Activated T-cell treated with anti-CD3 and anti-CD28 coated beads, Interleukin-2, amount 50 U/mL, for 72 hours (primary cell): ENCODE measurements at regions not wholly inside any gene's neighbourhood (a gene's known extent, or its start where the extent isn't known, plus 50 kb on each side); places are given as distances from the start of the nearest gene placed in this dataset.
"Not testable (repeated sequence)": the region's sequence is repeated elsewhere in the genome, so short reads cannot be mapped to it uniquely, and the experiment has no call there.

Experiments
- ATAC-seq, 2 donors: fragments of 150-1000 bp; cut with Tn5 transposase; replicated peaks in 1 of 2; 2 replicates each; pipeline ENCODE4 v1.10.0; 2021; ENCODE audit warnings: moderate library complexity in 2 of 2, mild to moderate bottlenecking in 1 of 2
- DNase-seq, 2 donors: peaks; one replicate each; pipeline ENCODE4 v3.0.0; 2021 to 2022; ENCODE audit warnings: mixed read lengths in 1 of 2
- H3K27ac Mint-ChIP-seq: one replicate; pipeline ENCODE4 v1.8.0; 2022; ENCODE audit warnings: mild to moderate bottlenecking, moderate library complexity, mixed read lengths
- H3K27me3 Mint-ChIP-seq: one replicate; pipeline ENCODE4 v1.8.0; 2022; ENCODE audit warnings: low read depth, mixed read lengths
- H3K36me3 Mint-ChIP-seq, 2 donors: one replicate each; pipeline ENCODE4 v1.8.0; 2022; ENCODE audit warnings: mixed read lengths in 2 of 2, mild to moderate bottlenecking in 1 of 2; ENCODE audit not compliant: insufficient read depth in 2 of 2
- H3K4me1 Mint-ChIP-seq: one replicate; pipeline ENCODE4 v1.8.0; 2022; ENCODE audit warnings: low read depth, mixed read lengths
- H3K4me3 Mint-ChIP-seq, 2 donors: one replicate each; pipeline ENCODE4 v1.8.0; 2022; ENCODE audit warnings: mild to moderate bottlenecking in 2 of 2, mixed read lengths in 2 of 2, moderate library complexity in 2 of 2
- H3K9me3 Mint-ChIP-seq, 2 donors: one replicate each; pipeline ENCODE4 v1.8.0; 2022; ENCODE audit warnings: mixed read lengths in 2 of 2

GRCh38 chr5:53399926-53400697, 80.3 kb upstream of the FST start:
- DNase-seq (no peak), ATAC-seq (no peak)
- Mint-ChIP-seq H3K27me3 (peaks cover 7% of the 10 kb centered on the region), H3K27ac (no peak overlapping the region), H3K36me3 (no peaks in the 10 kb centered on the region), H3K4me3 (no peak overlapping the region), H3K9me3 (no peaks in the 10 kb centered on the region), H3K4me1 (no peaks in the 10 kb centered on the region)

DNA sequence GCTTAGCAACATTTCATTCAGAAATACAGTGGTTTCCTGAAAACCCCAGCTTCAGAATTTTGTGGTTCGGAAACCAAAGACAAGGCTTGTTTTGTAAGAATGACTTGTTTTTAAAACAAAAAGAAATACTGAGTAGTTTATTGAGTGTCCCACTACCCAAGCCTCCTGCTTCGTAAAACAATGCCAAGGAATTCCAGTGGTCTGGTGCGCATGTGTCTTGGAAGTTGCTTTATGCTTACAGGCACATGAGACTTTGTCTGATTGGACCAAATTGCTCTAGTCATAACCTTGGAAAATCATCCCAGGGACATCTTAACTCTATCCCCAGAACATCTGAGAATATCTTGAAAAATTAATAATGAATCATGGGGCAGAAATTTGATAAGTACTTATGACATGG, 77.1 kb upstream of the FST start:
- no peaks in the 10 kb centered on the region for H3K36me3 Mint-ChIP-seq
- no peak overlapping the region for H3K4me3 Mint-ChIP-seq
- ATAC-seq (no peak), DNase-seq (no peak)
- no peaks in the 10 kb centered on the region for H3K4me1 Mint-ChIP-seq
- H3K27me3 Mint-ChIP-seq: peaks cover 7% of the 10 kb centered on the region
- no peaks in the 10 kb centered on the region for H3K9me3 Mint-ChIP-seq
- no peak overlapping the region for H3K27ac Mint-ChIP-seq

DNA sequence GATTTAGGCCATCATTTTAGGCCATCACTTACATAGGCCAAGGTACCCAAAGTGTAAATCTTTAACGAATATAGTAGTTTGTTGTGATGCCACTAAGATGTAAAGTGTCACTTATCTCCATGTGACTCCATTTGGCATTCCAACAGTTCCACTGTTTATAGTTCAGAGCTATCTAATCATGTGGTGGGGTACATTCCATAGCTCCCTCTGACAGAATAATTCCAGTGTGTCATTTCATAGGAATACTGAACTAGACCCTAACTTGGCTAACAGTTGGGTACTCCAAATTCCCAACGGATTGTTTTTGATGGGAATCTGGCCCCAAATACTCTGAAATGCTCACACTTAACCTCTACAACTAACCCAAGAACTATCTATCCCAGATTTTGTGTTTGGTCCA, 76.7 kb upstream of the FST start:
- no peak for ATAC-seq
- H3K4me3 Mint-ChIP-seq: no peak overlapping the region
- no peak overlapping the region for H3K27ac Mint-ChIP-seq
- no peak for DNase-seq
- H3K27me3 Mint-ChIP-seq: peaks cover 7% of the 10 kb centered on the region
- H3K4me1 Mint-ChIP-seq: no peaks in the 10 kb centered on the region
- no peaks in the 10 kb centered on the region for H3K9me3 Mint-ChIP-seq
- H3K36me3 Mint-ChIP-seq: no peaks in the 10 kb centered on the region

GRCh38 chr5:53405396-53405795, 75.0 kb upstream of the FST start:
- H3K9me3 Mint-ChIP-seq: no peaks in the 10 kb centered on the region
- H3K4me3 Mint-ChIP-seq: no peak overlapping the region
- no peak for ATAC-seq
- no peaks in the 10 kb centered on the region for H3K36me3 Mint-ChIP-seq
- peaks cover 7% of the 10 kb centered on the region for H3K27me3 Mint-ChIP-seq
- DNase-seq: no peak
- H3K27ac Mint-ChIP-seq: no peak overlapping the region
- no peaks in the 10 kb centered on the region for H3K4me1 Mint-ChIP-seq

DNA sequence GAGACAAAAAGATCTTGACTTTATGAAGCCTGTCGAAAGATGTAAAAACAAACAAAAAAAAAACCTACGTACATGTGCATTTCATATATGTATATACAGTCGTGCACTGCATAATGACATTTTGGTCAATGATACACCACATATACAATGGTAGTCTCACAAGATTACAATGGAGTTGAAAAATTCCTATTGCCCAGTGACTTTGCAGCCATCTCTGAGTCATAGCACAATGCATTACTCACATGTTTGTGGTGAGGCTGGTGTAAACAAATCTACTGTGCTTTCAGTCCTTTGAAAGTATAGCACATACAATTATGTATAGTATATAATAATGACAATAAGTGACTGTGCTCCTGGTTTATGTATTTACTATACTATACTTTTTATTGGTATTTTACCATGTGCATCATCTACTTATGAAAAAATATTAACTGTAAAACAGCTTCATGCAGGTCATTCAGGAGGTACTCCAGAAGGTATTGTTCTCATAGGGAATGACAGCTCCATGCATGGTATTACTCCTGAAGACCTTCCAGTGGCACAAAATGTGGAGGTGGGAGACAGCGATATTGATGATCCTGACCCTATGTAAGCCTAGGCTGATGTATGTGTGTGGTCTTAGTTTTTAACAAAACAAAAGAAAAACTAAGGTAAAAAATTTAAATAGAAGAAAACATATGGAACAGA, 73.7 kb upstream of the FST start:
- no peaks in the 10 kb centered on the region for H3K36me3 Mint-ChIP-seq
- peaks cover 9% of the 10 kb centered on the region for H3K4me1 Mint-ChIP-seq
- no peak overlapping the region for H3K27ac Mint-ChIP-seq
- no peak overlapping the region for H3K4me3 Mint-ChIP-seq
- no peaks in the 10 kb centered on the region for H3K9me3 Mint-ChIP-seq
- no peaks in the 10 kb centered on the region for H3K27me3 Mint-ChIP-seq
- ATAC-seq: peak in 1 of 2 donors; percentile 28
- no peak for DNase-seq

DNA sequence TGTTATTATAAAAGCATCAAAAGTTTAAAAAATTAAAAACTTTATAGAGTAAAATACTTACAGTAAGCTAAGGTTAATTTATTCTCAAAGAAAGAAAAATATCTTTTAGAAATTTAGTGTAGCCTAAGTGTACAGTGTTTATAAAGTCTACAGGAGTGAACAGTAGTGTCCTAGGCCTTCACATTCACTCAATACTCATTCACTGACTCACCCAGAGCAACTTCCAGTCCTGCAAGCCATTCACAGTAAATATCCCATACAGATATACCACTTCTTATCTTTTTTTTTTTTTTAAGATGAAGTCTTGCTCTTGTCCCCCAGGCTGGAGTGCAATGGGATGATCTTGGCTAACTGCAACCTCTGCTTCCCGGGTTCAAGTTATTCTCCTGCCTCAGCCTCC, 73.1 kb upstream of the FST start:
- Mint-ChIP-seq H3K4me3 (no peak overlapping the region), H3K4me1 (peaks cover 11% of the 10 kb centered on the region), H3K9me3 (no peaks in the 10 kb centered on the region), H3K36me3 (no peaks in the 10 kb centered on the region), H3K27me3 (no peaks in the 10 kb centered on the region), H3K27ac (no peak overlapping the region)
- ATAC-seq: no peak
- DNase-seq: no peak

- DNase-seq (no peak), ATAC-seq (no peak)
- H3K36me3 Mint-ChIP-seq: no peaks in the 10 kb centered on the region
- H3K9me3 Mint-ChIP-seq: peaks cover 2 to 4% of the 10 kb centered on the region in 2 donors
- peak overlapping the region in 1 of 2 donors; percentile 27 for H3K4me3 Mint-ChIP-seq
- H3K4me1 Mint-ChIP-seq: peaks cover 11% of the 10 kb centered on the region
- H3K27me3 Mint-ChIP-seq: no peaks in the 10 kb centered on the region
- no peak overlapping the region for H3K27ac Mint-ChIP-seq
Observed at GRCh38 chr5:53411388-53411787, 69.0 kb upstream of the FST start.

GRCh38 chr5:53412499-53412898, 67.9 kb upstream of the FST start:
- H3K27ac Mint-ChIP-seq, DNase-seq, ATAC-seq, H3K36me3 Mint-ChIP-seq, H3K4me3 Mint-ChIP-seq, H3K27me3 Mint-ChIP-seq, H3K9me3 Mint-ChIP-seq: not testable (repeated sequence)
- H3K4me1 Mint-ChIP-seq: peaks cover 11% of the 10 kb centered on the region

DNA sequence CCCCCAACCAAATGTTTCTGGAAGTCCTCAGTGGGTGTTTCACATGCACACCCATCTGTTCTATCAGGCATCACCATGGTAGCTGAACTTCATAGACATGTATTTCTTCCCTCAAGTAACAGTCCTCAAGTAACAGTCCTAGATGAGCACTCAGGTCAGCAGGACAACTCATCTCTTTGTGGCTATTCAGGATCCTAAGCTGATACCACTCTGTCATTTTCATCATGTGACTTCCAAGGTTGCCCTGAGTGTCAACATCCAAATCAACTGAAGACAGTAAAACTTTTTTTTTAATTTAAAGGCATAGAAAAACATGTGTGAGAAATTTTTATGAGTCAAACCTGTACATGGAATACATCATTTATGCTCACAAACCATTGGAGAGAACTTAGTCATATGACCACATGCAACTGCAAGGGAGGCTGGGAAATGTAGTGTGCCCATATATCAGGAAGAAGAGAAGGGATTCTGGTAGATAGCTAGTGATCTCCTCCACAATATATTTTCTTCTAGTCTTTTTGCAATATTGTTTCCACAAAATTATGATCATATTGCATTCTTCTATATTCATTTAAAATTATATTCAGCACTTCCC, 64.2 kb upstream of the FST start:
- DNase-seq: no peak

DNA sequence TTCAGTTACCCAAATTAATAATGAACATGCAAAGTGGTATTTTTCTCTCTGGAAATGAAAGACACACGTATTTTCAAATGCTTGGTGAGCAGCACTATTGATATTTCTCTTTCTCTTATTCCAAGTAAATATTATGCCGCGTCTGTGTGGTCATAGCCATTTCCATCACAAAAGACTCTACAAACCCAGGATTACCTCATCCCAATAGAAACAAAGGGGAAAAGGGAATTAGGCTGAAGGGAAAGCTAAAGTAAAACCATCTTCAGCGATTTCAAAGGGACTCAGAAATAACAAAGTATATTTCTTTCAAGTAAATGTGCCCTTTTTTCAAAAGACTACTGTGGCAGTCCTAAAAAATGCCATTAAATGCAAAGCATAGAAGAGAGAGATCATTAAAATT, 62.0 kb upstream of the FST start:
- Mint-ChIP-seq H3K27me3 (peaks cover 20% of the 10 kb centered on the region), H3K4me3 (no peak overlapping the region), H3K27ac (no peak overlapping the region), H3K36me3 (no peaks in the 10 kb centered on the region), H3K4me1 (no peaks in the 10 kb centered on the region), H3K9me3 (peaks cover 2 to 4% of the 10 kb centered on the region in 2 donors)
- ATAC-seq (no peak), DNase-seq (no peak)

More for the DNA sequence above, 64.2 kb upstream of the FST start:
- Mint-ChIP-seq H3K27me3 (peaks cover 7% of the 10 kb centered on the region), H3K4me1 (peaks cover 7% of the 10 kb centered on the region), H3K36me3 (no peaks in the 10 kb centered on the region), H3K4me3 (no peak overlapping the region), H3K27ac (no peak overlapping the region), H3K9me3 (peaks cover 2 to 4% of the 10 kb centered on the region in 2 donors)
- peak; percentile 73 to 83 for ATAC-seq

DNA sequence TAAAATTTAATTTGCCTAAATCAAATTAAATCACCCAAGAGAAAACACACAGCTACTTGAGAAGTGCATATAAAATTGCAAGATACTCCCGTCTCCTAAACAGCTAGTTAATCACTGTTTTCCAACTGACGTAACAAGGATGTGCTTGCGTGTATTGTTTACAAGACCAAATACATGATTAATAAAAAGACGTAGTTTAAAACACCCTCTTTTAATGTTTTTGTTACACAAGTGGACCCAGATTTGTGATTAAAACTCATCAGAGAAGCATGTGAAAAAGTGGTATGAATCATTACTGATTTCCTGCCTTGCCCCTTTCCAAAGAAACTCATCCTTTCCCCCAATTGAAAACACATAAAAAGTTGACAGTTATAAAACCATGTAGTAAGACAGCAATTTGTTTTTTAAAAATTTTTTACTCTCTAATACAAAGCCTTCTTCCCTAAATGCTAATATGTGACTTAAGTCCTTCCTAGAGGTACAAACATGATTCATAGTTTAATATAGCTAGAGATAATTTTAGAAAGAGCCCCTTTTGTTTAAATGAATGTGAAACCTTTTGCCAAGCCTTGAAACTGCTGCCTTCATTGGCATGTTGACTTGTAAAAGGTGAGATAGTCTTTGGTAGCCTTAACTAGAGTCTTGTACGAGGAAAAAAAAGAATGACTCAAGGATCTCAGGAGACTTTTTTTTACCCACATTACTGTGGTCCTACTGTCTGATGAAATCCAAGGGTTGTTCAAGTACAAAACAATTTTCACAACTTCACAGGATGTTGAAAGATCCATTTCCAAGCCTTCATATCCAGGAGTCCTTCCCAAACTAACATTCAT, 61.4 kb upstream of the FST start:
- no peak overlapping the region for H3K27ac Mint-ChIP-seq
- H3K4me1 Mint-ChIP-seq: no peaks in the 10 kb centered on the region
- ATAC-seq (no peak), DNase-seq (no peak)
- H3K9me3 Mint-ChIP-seq: peaks cover 1 to 2% of the 10 kb centered on the region in 2 donors
- H3K4me3 Mint-ChIP-seq: no peak overlapping the region
- peaks cover 23% of the 10 kb centered on the region for H3K27me3 Mint-ChIP-seq
- H3K36me3 Mint-ChIP-seq: no peaks in the 10 kb centered on the region

- Mint-ChIP-seq H3K27ac (no peak overlapping the region), H3K4me1 (no peaks in the 10 kb centered on the region), H3K4me3 (no peak overlapping the region), H3K36me3 (no peaks in the 10 kb centered on the region), H3K27me3 (peaks cover 29% of the 10 kb centered on the region), H3K9me3 (no peaks in the 10 kb centered on the region)
- DNase-seq (no peak), ATAC-seq (no peak)
Observed at GRCh38 chr5:53422539-53422938, 57.9 kb upstream of the FST start.

DNA sequence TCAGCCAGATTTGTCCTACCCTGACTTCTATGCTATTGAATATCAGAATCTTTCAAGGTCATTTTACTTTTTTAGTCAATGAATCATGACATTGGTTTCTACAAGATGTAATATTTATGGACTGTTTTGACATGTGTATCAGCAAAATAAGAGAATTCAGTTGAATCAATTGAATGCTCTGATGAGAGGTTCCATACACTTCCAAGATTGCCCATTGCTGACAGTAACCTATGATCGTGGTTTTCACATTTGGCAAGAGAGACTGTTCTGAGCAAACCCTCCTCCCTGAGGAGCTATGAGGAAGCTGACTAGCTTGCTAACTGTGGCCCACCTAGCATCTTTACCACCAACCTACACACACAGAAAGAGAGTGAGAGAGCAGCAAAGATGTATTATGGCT, 56.7 kb upstream of the FST start:
- no peak overlapping the region for H3K27ac Mint-ChIP-seq
- H3K4me3 Mint-ChIP-seq: no peak overlapping the region
- H3K9me3 Mint-ChIP-seq: no peaks in the 10 kb centered on the region
- H3K36me3 Mint-ChIP-seq: no peaks in the 10 kb centered on the region
- no peaks in the 10 kb centered on the region for H3K4me1 Mint-ChIP-seq
- DNase-seq (no peak), ATAC-seq (peak in 1 of 2 donors; percentile 33)
- H3K27me3 Mint-ChIP-seq: peaks cover 29% of the 10 kb centered on the region
